SK-N-SH (cell line): ENCODE measurements at regions not wholly inside any gene's neighbourhood (a gene's known extent, or its start where the extent isn't known, plus 50 kb on each side); places are given as distances from the start of the nearest gene placed in this dataset.

ENCODE experiments used
- CTCF ChIA-PET: fragments of 300-600, 350-600 bp; formaldehyde crosslinking; extraction: SDS; loops from one replicate; lab custom pipeline; 2021; lab: Yijun Ruan, JAX
- POLR2A ChIA-PET: fragments of 350-600 bp; sonication (Branson Sonifier 250); formaldehyde crosslinking; extraction: SDS; loops from one replicate; lab custom pipeline; 2020; ENCODE audit warnings: antibody characterized with exemption, inconsistent platforms; lab: Yijun Ruan, JAX
- DNase-seq: peaks from one replicate; pipeline ENCODE4 v3.0.0; 2012
- H2AFZ ChIP-seq: fragments of 200-600 bp; sonication (generic); 2 replicates; pipeline ENCODE4 v1.8.1; 2016; ENCODE audit warnings: antibody characterized with exemption, mild to moderate bottlenecking, low read depth
- H3F3A ChIP-seq: fragments of 200-600 bp; sonication (generic); replicated peaks from 2 replicates; pipeline ENCODE3; 2016; ENCODE audit warnings: antibody characterized with exemption, mild to moderate bottlenecking; ENCODE audit not compliant: insufficient read depth
- H3K27ac ChIP-seq, 2 experiments: fragments of 200-500 bp in 1 of 2; fragments of 200-600 bp in 1 of 2; sonication (Bioruptor generic) in 1 of 2; sonication (generic), shearing (Covaris generic) in 1 of 2; 2 replicates each; pipeline versions ENCODE4 v1.5.1 to v1.6.1; 2014 to 2016; ENCODE audit warnings: low read depth in 2 of 2, inconsistent platforms in 1 of 2, low read length in 1 of 2, mild to moderate bottlenecking in 1 of 2, mixed read lengths in 1 of 2
- H3K27me3 ChIP-seq: fragments of 200-600 bp; sonication (generic), shearing (Covaris generic); 2 replicates; pipeline ENCODE4 v1.6.1; 2016; ENCODE audit warnings: mixed run types; ENCODE audit not compliant: insufficient read depth
- H3K36me3 ChIP-seq, 2 experiments: fragments of 200-500 bp in 1 of 2; fragments of 200-600 bp in 1 of 2; sonication (Bioruptor generic) in 1 of 2; sonication (generic) in 1 of 2; replicated peaks in 1 of 2; 2 replicates each; pipeline versions ENCODE3 to v1.5.1; 2014 to 2016; ENCODE audit warnings: low read length in 1 of 2, mild to moderate bottlenecking in 1 of 2; ENCODE audit not compliant: insufficient read depth in 2 of 2, control insufficient read depth in 1 of 2
- H3K4me1 ChIP-seq, 2 experiments: fragments of 200-500 bp in 1 of 2; fragments of 200-600 bp in 1 of 2; sonication (Bioruptor generic) in 1 of 2; sonication (generic), shearing (Covaris generic) in 1 of 2; 2 replicates each; pipeline versions ENCODE4 v1.5.1 to v1.6.1; 2014 to 2016; ENCODE audit warnings: low read depth in 1 of 2, low read length in 1 of 2, mixed run types in 1 of 2; ENCODE audit not compliant: insufficient read depth in 2 of 2, control insufficient read depth in 1 of 2
- H3K4me2 ChIP-seq: fragments of 200-600 bp; sonication (generic), shearing (Covaris generic); 2 replicates; pipeline ENCODE4 v1.6.1; 2017; ENCODE audit warnings: mixed run types
- H3K4me3 ChIP-seq, 2 experiments: fragments of 200-500 bp in 1 of 2; fragments of 200-600 bp in 1 of 2; sonication (Bioruptor generic) in 1 of 2; sonication (generic), shearing (Covaris generic) in 1 of 2; 2 replicates each; pipeline versions ENCODE4 v1.5.1 to v1.8.1; 2014 to 2016; ENCODE audit warnings: low read depth in 2 of 2, inconsistent platforms in 1 of 2, low read length in 1 of 2, mild to moderate bottlenecking in 1 of 2, mixed read lengths in 1 of 2, moderate library complexity in 1 of 2
- H3K79me2 ChIP-seq: fragments of 200-600 bp; sonication (generic); 2 replicates; pipeline ENCODE4 v1.8.1; 2017; ENCODE audit warnings: mild to moderate bottlenecking; ENCODE audit not compliant: insufficient read depth
- H3K9ac ChIP-seq: fragments of 200-600 bp; sonication (generic); 2 replicates; pipeline ENCODE4 v1.6.1; 2017; ENCODE audit warnings: mixed run types
- H3K9me2 ChIP-seq: fragments of 200-600 bp; sonication (generic); 2 replicates; pipeline ENCODE4 v1.6.1; 2017; ENCODE audit warnings: mixed run types
- H3K9me3 ChIP-seq: fragments of 200-600 bp; sonication (generic); 2 replicates; pipeline ENCODE4 v1.6.1; 2017; ENCODE audit warnings: mixed run types, mild to moderate bottlenecking, moderate library complexity
- H4K20me1 ChIP-seq: fragments of 200-600 bp; sonication (generic); 2 replicates; pipeline ENCODE4 v1.6.1; 2017; ENCODE audit warnings: mild to moderate bottlenecking, mixed run types; ENCODE audit not compliant: insufficient read depth
- CHD2 ChIP-seq: fragments of 150-350 bp; IDR thresholded peaks from 2 replicates; pipeline ENCODE4 v1.6.1; 2018; ENCODE audit warnings: low read length; ENCODE audit not compliant: partially characterized antibody
- EZH2phosphoT487 ChIP-seq: fragments of 200-600 bp; sonication (generic); IDR thresholded peaks from 2 replicates; pipeline ENCODE4 v1.6.1; 2017; ENCODE audit warnings: low read depth, mixed run types, mild to moderate bottlenecking, antibody characterized with exemption, moderate library complexity, borderline replicate concordance
- FOXJ3 ChIP-seq: sonication (generic); formaldehyde crosslinking; IDR thresholded peaks from 2 replicates; pipeline ENCODE4 v1.5.1; 2020; ENCODE audit warnings: mild to moderate bottlenecking, missing genetic modification reagents
- FOXM1 ChIP-seq: IDR thresholded peaks from 2 replicates; pipeline ENCODE4 v1.4.0; 2012; ENCODE audit warnings: low read depth, mild to moderate bottlenecking
- GABPA ChIP-seq: IDR thresholded peaks from 2 replicates; pipeline ENCODE4 v1.4.0; 2012; ENCODE audit warnings: low read depth, mild to moderate bottlenecking
- JUND ChIP-seq: IDR thresholded peaks from 2 replicates; pipeline ENCODE4 v1.4.0; 2012
- MEF2A ChIP-seq: IDR thresholded peaks from 2 replicates; pipeline ENCODE4 v1.4.0; 2012; ENCODE audit warnings: low read depth, borderline replicate concordance
- NRF1 ChIP-seq: IDR thresholded peaks from 2 replicates; pipeline ENCODE4 v1.6.1; 2012; ENCODE audit warnings: low read depth, mild to moderate bottlenecking, low read length
- PBX3 ChIP-seq: IDR thresholded peaks from 2 replicates; pipeline ENCODE4; 2012
- POLR2AphosphoS5 ChIP-seq: IDR thresholded peaks from 2 replicates; pipeline ENCODE4 v1.6.1; 2012; ENCODE audit warnings: low read depth, low read length
- RAD21 ChIP-seq: IDR thresholded peaks from 2 replicates; pipeline ENCODE4 v1.6.1; 2012; ENCODE audit warnings: mild to moderate bottlenecking, low read length
- RCOR1 ChIP-seq: fragments of 150-350 bp; IDR thresholded peaks from 2 replicates; pipeline ENCODE4 v1.6.1; 2017; ENCODE audit warnings: antibody characterized with exemption, low read length
- RXRA ChIP-seq: IDR thresholded peaks from 2 replicates; pipeline ENCODE4 v1.4.0; 2012; ENCODE audit warnings: low read depth, mild to moderate bottlenecking, borderline replicate concordance
- SMC3 ChIP-seq: IDR thresholded peaks from 2 replicates; pipeline ENCODE4 v1.6.1; 2012; ENCODE audit warnings: low read depth, low read length, improper control_type of control experiment
- TCF12 ChIP-seq: IDR thresholded peaks from 2 replicates; pipeline ENCODE4 v1.4.0; 2012
- TEAD4 ChIP-seq: IDR thresholded peaks from 2 replicates; pipeline ENCODE4 v1.4.0; 2012; ENCODE audit warnings: mild to moderate bottlenecking, borderline replicate concordance; ENCODE audit not compliant: insufficient read depth
- YY1 ChIP-seq: IDR thresholded peaks from 2 replicates; pipeline ENCODE4 v1.4.0; 2012; ENCODE audit warnings: low read depth, mild to moderate bottlenecking
- WGBS: methylation state at CpG from one replicate; pipeline ENCODE4 v1.1.6; 2017; ENCODE audit warnings: low lambda C conversion rate; 5-methylcytosine and 5-hydroxymethylcytosine counted together
- TF ChIP-seq, protein P1 (sequence below): fragments of 150-350 bp; IDR thresholded peaks from 2 replicates; pipeline ENCODE4 v1.6.1; 2016; ENCODE audit warnings: mild to moderate bottlenecking, low read depth, low read length
- TF ChIP-seq, protein P2 (sequence below): IDR thresholded peaks from 2 replicates; pipeline ENCODE4 v1.4.0; 2012; ENCODE audit warnings: low read depth
- TF ChIP-seq, protein P3 (sequence below): fragments of 200-600 bp; sonication (generic); IDR thresholded peaks from 2 replicates; pipeline ENCODE4 v1.6.1; 2017; ENCODE audit warnings: antibody characterized with exemption, mild to moderate bottlenecking, moderate library complexity
- TF ChIP-seq, protein P4 (sequence below): IDR thresholded peaks from 2 replicates; pipeline ENCODE4 v1.4.0; 2012; ENCODE audit warnings: low read depth, borderline replicate concordance

- TF ChIP-seq EZH2phosphoT487 (no peak), RXRA (no peak)
Observed at GRCh38 chr3:135382188-135382587, 583.3 kb upstream of the PPP2R3A start (continued).

- no peak overlapping the region for H2AFZ ChIP-seq
- CTCF ChIA-PET = no interaction called here
- POLR2A ChIA-PET = no interaction called here
- no peaks in the 10 kb centered on the region for H3K9me2 ChIP-seq
- no peak overlapping the region for H3K27ac ChIP-seq
- TF ChIP-seq FOXM1 = no peak
- no peak for TF ChIP-seq RCOR1
- TF ChIP-seq EZH2phosphoT487 = no peak
- TF ChIP-seq FOXJ3 = no peak
- no peak for TF ChIP-seq NRF1
- TF ChIP-seq, protein P1, sequence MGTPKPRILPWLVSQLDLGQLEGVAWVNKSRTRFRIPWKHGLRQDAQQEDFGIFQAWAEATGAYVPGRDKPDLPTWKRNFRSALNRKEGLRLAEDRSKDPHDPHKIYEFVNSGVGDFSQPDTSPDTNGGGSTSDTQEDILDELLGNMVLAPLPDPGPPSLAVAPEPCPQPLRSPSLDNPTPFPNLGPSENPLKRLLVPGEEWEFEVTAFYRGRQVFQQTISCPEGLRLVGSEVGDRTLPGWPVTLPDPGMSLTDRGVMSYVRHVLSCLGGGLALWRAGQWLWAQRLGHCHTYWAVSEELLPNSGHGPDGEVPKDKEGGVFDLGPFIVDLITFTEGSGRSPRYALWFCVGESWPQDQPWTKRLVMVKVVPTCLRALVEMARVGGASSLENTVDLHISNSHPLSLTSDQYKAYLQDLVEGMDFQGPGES = no peak
- no peak for TF ChIP-seq YY1
- no peak for TF ChIP-seq TCF12
- no peak for TF ChIP-seq PBX3
- TF ChIP-seq POLR2AphosphoS5 = no peak
- no peak for TF ChIP-seq JUND
- TF ChIP-seq, protein P2, sequence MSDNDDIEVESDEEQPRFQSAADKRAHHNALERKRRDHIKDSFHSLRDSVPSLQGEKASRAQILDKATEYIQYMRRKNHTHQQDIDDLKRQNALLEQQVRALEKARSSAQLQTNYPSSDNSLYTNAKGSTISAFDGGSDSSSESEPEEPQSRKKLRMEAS = no peak
- H3K27me3 ChIP-seq = no peaks in the 10 kb centered on the region
- no peak overlapping the region for H3K4me3 ChIP-seq
- no peak overlapping the region for H3K9ac ChIP-seq
- no peaks in the 10 kb centered on the region for H4K20me1 ChIP-seq
- no peaks in the 10 kb centered on the region for H3K4me1 ChIP-seq
- H3K9me3 ChIP-seq = no peaks in the 10 kb centered on the region
- H3F3A ChIP-seq = no peaks in the 10 kb centered on the region
- DNase-seq = no peak
- 26% methylated on average over 2 of the region's 3 CpGs for WGBS
- H3K79me2 ChIP-seq = no peaks in the 10 kb centered on the region
- no peak overlapping the region for H3K4me2 ChIP-seq
- no peaks in the 10 kb centered on the region for H3K36me3 ChIP-seq
Observed at GRCh38 chr3:135382621-135383020, 582.9 kb upstream of the PPP2R3A start.

- 40% methylated on average over 6 of the region's 6 CpGs for WGBS
- Histone ChIP-seq H3K4me3 (no peak overlapping the region), H3K4me2 (no peak overlapping the region), H3K4me1 (no peaks in the 10 kb centered on the region), H3K79me2 (no peaks in the 10 kb centered on the region), H2AFZ (no peak overlapping the region), H3K9me2 (no peaks in the 10 kb centered on the region), H3F3A (no peaks in the 10 kb centered on the region), H3K27me3 (no peaks in the 10 kb centered on the region), H3K9me3 (no peaks in the 10 kb centered on the region), H3K27ac (no peak overlapping the region), H3K9ac (no peak overlapping the region), H3K36me3 (no peaks in the 10 kb centered on the region), H4K20me1 (no peaks in the 10 kb centered on the region)
- no peak for DNase-seq
- POLR2A ChIA-PET = no interaction called here
- CTCF ChIA-PET = no interaction called here
- TF ChIP-seq PBX3 (no peak), RAD21 (no peak), SMC3 (no peak), GABPA (no peak), MEF2A (no peak), YY1 (no peak), TEAD4 (no peak), CHD2 (no peak)
- TF ChIP-seq, protein P3, sequence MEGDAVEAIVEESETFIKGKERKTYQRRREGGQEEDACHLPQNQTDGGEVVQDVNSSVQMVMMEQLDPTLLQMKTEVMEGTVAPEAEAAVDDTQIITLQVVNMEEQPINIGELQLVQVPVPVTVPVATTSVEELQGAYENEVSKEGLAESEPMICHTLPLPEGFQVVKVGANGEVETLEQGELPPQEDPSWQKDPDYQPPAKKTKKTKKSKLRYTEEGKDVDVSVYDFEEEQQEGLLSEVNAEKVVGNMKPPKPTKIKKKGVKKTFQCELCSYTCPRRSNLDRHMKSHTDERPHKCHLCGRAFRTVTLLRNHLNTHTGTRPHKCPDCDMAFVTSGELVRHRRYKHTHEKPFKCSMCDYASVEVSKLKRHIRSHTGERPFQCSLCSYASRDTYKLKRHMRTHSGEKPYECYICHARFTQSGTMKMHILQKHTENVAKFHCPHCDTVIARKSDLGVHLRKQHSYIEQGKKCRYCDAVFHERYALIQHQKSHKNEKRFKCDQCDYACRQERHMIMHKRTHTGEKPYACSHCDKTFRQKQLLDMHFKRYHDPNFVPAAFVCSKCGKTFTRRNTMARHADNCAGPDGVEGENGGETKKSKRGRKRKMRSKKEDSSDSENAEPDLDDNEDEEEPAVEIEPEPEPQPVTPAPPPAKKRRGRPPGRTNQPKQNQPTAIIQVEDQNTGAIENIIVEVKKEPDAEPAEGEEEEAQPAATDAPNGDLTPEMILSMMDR = no peak
- TF ChIP-seq, protein P4, sequence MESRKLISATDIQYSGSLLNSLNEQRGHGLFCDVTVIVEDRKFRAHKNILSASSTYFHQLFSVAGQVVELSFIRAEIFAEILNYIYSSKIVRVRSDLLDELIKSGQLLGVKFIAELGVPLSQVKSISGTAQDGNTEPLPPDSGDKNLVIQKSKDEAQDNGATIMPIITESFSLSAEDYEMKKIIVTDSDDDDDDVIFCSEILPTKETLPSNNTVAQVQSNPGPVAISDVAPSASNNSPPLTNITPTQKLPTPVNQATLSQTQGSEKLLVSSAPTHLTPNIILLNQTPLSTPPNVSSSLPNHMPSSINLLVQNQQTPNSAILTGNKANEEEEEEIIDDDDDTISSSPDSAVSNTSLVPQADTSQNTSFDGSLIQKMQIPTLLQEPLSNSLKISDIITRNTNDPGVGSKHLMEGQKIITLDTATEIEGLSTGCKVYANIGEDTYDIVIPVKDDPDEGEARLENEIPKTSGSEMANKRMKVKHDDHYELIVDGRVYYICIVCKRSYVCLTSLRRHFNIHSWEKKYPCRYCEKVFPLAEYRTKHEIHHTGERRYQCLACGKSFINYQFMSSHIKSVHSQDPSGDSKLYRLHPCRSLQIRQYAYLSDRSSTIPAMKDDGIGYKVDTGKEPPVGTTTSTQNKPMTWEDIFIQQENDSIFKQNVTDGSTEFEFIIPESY = no peak
Observed at GRCh38 chr3:135383301-135383700, 582.2 kb upstream of the PPP2R3A start.
